Rectal smooth muscle tissue (tissue), 1 donor: ENCODE measurements at regions not wholly inside any gene's neighbourhood (a gene's known extent, or its start where the extent isn't known, plus 50 kb on each side); places are given as distances from the start of the nearest gene placed in this dataset.

Experiments
- H3K27ac ChIP-seq: one replicate; pipeline ENCODE4 v1.7.0; 2013; ENCODE audit warnings: low read depth, low read length, inconsistent platforms
- H3K27me3 ChIP-seq: one replicate; pipeline ENCODE4 v1.7.0; 2013; ENCODE audit warnings: low read length; ENCODE audit not compliant: control insufficient read depth, insufficient read depth
- H3K36me3 ChIP-seq: one replicate; pipeline ENCODE4 v1.7.0; 2013; ENCODE audit warnings: low read length; ENCODE audit not compliant: control insufficient read depth, insufficient read depth
- H3K4me1 ChIP-seq: one replicate; pipeline ENCODE4 v1.7.0; 2013; ENCODE audit warnings: low read length; ENCODE audit not compliant: control insufficient read depth, insufficient read depth
- H3K4me3 ChIP-seq: one replicate; pipeline ENCODE4 v1.7.0; 2013; ENCODE audit warnings: low read length
- H3K9ac ChIP-seq: one replicate; pipeline ENCODE4 v1.7.0; 2013; ENCODE audit warnings: low read length

- H3K36me3 ChIP-seq = no peaks in the 10 kb centered on the region
- H3K27ac ChIP-seq = no peak overlapping the region
- H3K9ac ChIP-seq = no peak overlapping the region
- no peaks in the 10 kb centered on the region for H3K4me1 ChIP-seq
- H3K4me3 ChIP-seq = no peak overlapping the region
- no peaks in the 10 kb centered on the region for H3K27me3 ChIP-seq
These were observed 465.0 kb upstream of the TRIB2 start for GRCh38 chr2:12251749-12252148.

GRCh38 chr2:12253167-12253778, 463.5 kb upstream of the TRIB2 start:
- Histone ChIP-seq H3K9ac (no peak overlapping the region), H3K27ac (no peak overlapping the region), H3K4me3 (no peak overlapping the region), H3K4me1 (peaks cover 6% of the 10 kb centered on the region), H3K36me3 (no peaks in the 10 kb centered on the region), H3K27me3 (no peaks in the 10 kb centered on the region)

GRCh38 chr2:12254280-12254860, 462.4 kb upstream of the TRIB2 start:
- Histone ChIP-seq H3K27me3 (no peaks in the 10 kb centered on the region), H3K27ac (no peak overlapping the region), H3K4me3 (no peak overlapping the region), H3K9ac (no peak overlapping the region), H3K36me3 (no peaks in the 10 kb centered on the region), H3K4me1 (peaks cover 6% of the 10 kb centered on the region)

GRCh38 chr2:12256206-12256605, 460.5 kb upstream of the TRIB2 start:
- Histone ChIP-seq H3K9ac (no peak overlapping the region), H3K27me3 (no peaks in the 10 kb centered on the region), H3K36me3 (no peaks in the 10 kb centered on the region), H3K4me1 (peaks cover 6% of the 10 kb centered on the region), H3K27ac (no peak overlapping the region), H3K4me3 (no peak overlapping the region)

- H3K4me1 ChIP-seq = peaks cover 9% of the 10 kb centered on the region
- no peak overlapping the region for H3K9ac ChIP-seq
- H3K27me3 ChIP-seq = no peaks in the 10 kb centered on the region
- no peak overlapping the region for H3K4me3 ChIP-seq
- no peak overlapping the region for H3K27ac ChIP-seq
- no peaks in the 10 kb centered on the region for H3K36me3 ChIP-seq
These were observed 459.3 kb upstream of the TRIB2 start for GRCh38 chr2:12257476-12257875.

DNA sequence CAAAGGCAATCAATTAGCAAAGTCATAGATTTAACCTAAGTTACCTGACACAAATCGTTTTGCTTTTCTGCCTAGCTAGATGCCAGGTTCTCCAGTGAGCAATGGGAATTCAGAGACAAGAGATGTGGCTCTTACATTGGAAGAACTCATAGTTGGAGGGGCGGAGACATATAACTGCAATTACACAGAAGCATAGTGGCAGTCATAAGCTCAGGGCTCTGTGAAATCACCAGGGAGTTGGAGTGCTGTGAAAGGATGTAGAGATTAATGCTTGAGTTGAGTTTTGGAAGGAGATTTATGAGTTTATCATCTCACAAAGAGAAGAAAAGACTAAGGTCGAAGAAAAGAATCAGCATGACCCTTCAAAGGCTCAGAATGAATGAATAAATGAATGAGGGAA, 457.2 kb upstream of the TRIB2 start:
- H3K4me3 ChIP-seq = no peak overlapping the region
- no peaks in the 10 kb centered on the region for H3K27me3 ChIP-seq
- H3K4me1 ChIP-seq = peaks cover 16% of the 10 kb centered on the region
- no peak overlapping the region for H3K9ac ChIP-seq
- H3K27ac ChIP-seq = no peak overlapping the region
- no peaks in the 10 kb centered on the region for H3K36me3 ChIP-seq

- no peak overlapping the region for H3K4me3 ChIP-seq
- H3K4me1 ChIP-seq = peaks cover 13% of the 10 kb centered on the region
- H3K27me3 ChIP-seq = no peaks in the 10 kb centered on the region
- H3K9ac ChIP-seq = no peak overlapping the region
- H3K27ac ChIP-seq = peak overlapping the region; percentile 26
- H3K36me3 ChIP-seq = no peaks in the 10 kb centered on the region
These were observed 454.6 kb upstream of the TRIB2 start for GRCh38 chr2:12261986-12262680.

- Histone ChIP-seq H3K27ac (peak overlapping the region; percentile 45), H3K27me3 (no peaks in the 10 kb centered on the region), H3K4me3 (no peak overlapping the region), H3K4me1 (peaks cover 11% of the 10 kb centered on the region), H3K9ac (no peak overlapping the region), H3K36me3 (no peaks in the 10 kb centered on the region)
These were observed 453.9 kb upstream of the TRIB2 start for GRCh38 chr2:12262681-12263436.

DNA sequence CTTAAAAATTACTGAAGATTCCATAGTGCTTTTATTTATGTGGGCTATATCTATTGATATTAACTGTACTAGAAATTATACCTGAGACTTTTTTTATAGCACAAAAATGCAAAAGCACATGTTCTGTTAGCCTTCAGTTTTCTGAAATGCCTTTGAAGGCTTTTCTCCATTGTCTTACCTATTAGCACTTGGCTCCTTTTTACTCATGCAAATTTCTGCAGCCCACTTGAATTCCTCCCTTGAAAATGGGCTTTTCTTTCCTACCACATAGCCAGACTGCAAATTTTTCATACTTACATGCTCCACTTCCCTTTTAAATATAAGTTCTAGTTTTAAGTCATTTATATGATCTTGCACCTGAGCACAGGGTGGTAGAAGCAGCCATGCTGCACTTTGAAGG, 453.0 kb upstream of the TRIB2 start:
- no peak overlapping the region for H3K9ac ChIP-seq
- no peak overlapping the region for H3K27ac ChIP-seq
- H3K36me3 ChIP-seq = no peaks in the 10 kb centered on the region
- peaks cover 11% of the 10 kb centered on the region for H3K4me1 ChIP-seq
- no peaks in the 10 kb centered on the region for H3K27me3 ChIP-seq
- H3K4me3 ChIP-seq = no peak overlapping the region

GRCh38 chr2:12264146-12264545, 452.6 kb upstream of the TRIB2 start:
- H3K4me1 ChIP-seq = peaks cover 11% of the 10 kb centered on the region
- no peaks in the 10 kb centered on the region for H3K36me3 ChIP-seq
- no peak overlapping the region for H3K4me3 ChIP-seq
- H3K9ac ChIP-seq = no peak overlapping the region
- H3K27me3 ChIP-seq = no peaks in the 10 kb centered on the region
- no peak overlapping the region for H3K27ac ChIP-seq

DNA sequence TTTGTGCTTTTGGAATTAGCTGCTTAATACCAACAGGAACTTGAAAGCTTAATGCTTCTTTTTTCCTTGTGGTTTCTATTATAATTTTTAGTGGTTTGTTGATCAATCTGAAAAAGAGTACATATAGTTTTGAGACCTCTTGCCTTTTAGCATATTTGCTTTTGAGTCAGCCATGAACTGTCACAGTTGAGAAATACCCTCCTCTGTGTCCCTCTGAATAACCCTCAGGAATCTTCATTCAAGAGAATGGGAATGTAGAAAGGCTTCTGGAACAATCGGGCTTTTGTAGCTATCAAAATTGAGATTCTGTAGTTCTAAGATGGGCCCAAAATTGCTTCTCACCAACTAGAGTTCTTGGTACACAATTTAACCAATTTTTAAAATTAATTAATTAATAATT, 451.1 kb upstream of the TRIB2 start:
- no peak overlapping the region for H3K27ac ChIP-seq
- H3K4me1 ChIP-seq = peaks cover 11% of the 10 kb centered on the region
- H3K36me3 ChIP-seq = no peaks in the 10 kb centered on the region
- H3K4me3 ChIP-seq = no peak overlapping the region
- H3K9ac ChIP-seq = no peak overlapping the region
- H3K27me3 ChIP-seq = no peaks in the 10 kb centered on the region

DNA sequence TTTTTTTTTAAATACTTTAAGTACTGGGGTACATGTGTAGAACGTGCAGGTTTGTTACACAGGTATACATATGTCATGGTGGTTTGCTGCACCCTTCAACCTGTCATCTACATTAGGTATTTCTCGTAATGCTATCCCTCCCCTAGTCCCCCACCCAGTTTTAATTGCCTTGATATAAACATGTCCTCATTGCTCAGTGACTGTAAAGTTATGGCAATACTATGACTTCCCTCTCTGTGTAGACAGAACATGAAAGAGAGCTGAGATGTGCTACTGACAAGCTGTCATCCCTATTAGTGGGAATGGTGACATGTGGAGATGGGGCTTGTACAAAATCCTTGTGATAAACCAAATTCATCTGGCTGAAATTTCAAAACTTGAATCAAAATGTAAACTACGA, 449.7 kb upstream of the TRIB2 start:
- Histone ChIP-seq H3K9ac (no peak overlapping the region), H3K27ac (no peak overlapping the region), H3K4me3 (no peak overlapping the region), H3K27me3 (no peaks in the 10 kb centered on the region), H3K4me1 (peaks cover 11% of the 10 kb centered on the region), H3K36me3 (no peaks in the 10 kb centered on the region)
